ENCODE measurements at regions not wholly inside any gene's neighbourhood (a gene's known extent, or its start where the extent isn't known, plus 50 kb on each side); places are given as distances from the start of the nearest gene placed in this dataset.

DNA sequence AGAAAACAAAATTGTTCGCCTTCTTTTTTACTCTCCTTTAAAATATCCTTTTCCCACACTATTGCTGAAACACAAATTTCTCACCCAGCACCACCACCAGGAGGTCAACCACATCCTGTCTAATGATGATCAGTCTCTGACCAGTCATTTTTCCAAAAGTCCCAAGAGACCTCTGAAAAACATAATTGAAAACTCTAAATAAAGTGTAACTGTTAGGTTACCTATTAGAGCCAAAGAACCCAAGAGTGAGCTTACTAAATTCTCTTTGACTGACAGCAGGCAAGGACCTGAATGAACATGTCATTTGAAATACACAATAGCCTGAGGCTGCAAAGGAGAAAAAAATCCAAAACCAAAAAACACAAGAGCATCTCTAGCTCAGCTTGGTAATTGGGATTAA is 735.4 kb downstream of the CBLN4 start:
- TF ChIP-seq CTCF (IDR thresholded peaks at IDR 0.05) = no peak
- TF ChIP-seq POLR2AphosphoS5 (IDR thresholded peaks at IDR 0.05) = no peak
- no peak for TF ChIP-seq POLR2A (IDR thresholded peaks at IDR 0.05)

All from prostate gland (tissue), 2 donors.